Fibroblast of skin of abdomen (primary cell): ENCODE measurements at regions not wholly inside any gene's neighbourhood (a gene's known extent, or its start where the extent isn't known, plus 50 kb on each side); places are given as distances from the start of the nearest gene placed in this dataset.

Source experiments
- DNase-seq: peaks from one replicate; pipeline ENCODE4 v3.0.0-alpha.2; 2013

- no peak for DNase-seq
Measured at GRCh38 chr2:217749008-217749407, 253.8 kb downstream of the TNS1 start.

- no peak for DNase-seq
Measured at GRCh38 chr2:217746808-217747207, 256.0 kb downstream of the TNS1 start.

GRCh38 chr2:217743966-217744761 lies 258.6 kb downstream of the TNS1 start:
- no peak for DNase-seq

GRCh38 chr2:217743407-217743806 lies 259.4 kb downstream of the TNS1 start:
- DNase-seq = no peak

- no peak for DNase-seq
Measured at GRCh38 chr2:217742841-217743240, 260.0 kb downstream of the TNS1 start.

GRCh38 chr2:217742276-217742675 lies 260.5 kb downstream of the TNS1 start:
- no peak for DNase-seq

- DNase-seq = no peak
Measured at GRCh38 chr2:217741381-217741955, 261.3 kb downstream of the TNS1 start.

GRCh38 chr2:217740756-217741155 lies 262.0 kb downstream of the TNS1 start:
- no peak for DNase-seq

GRCh38 chr2:217740178-217740577 lies 262.6 kb downstream of the TNS1 start:
- no peak for DNase-seq

- no peak for DNase-seq
Measured at GRCh38 chr2:217739741-217740140, 263.1 kb downstream of the TNS1 start.

GRCh38 chr2:217738061-217738460 lies 264.7 kb downstream of the TNS1 start:
- DNase-seq = no peak

- no peak for DNase-seq
Measured at GRCh38 chr2:217736776-217737550, 265.8 kb downstream of the TNS1 start.

GRCh38 chr2:217735899-217736298 lies 266.9 kb downstream of the TNS1 start:
- no peak for DNase-seq

- DNase-seq = no peak
Measured at GRCh38 chr2:217735034-217735433, 267.8 kb downstream of the TNS1 start.

- peak; percentile 56 for DNase-seq
Measured at GRCh38 chr2:217733461-217733860, 269.3 kb downstream of the TNS1 start.

GRCh38 chr2:217732992-217733391 lies 269.8 kb downstream of the TNS1 start:
- DNase-seq = peak; percentile 94

- DNase-seq = no peak
Measured at GRCh38 chr2:217731805-217732204, 271.0 kb downstream of the TNS1 start.

GRCh38 chr2:217729421-217730053 lies 273.3 kb downstream of the TNS1 start:
- DNase-seq = peak; percentile 88

GRCh38 chr2:217727801-217728200 lies 275.0 kb downstream of the TNS1 start:
- no peak for DNase-seq

GRCh38 chr2:217725409-217725808 lies 277.4 kb downstream of the TNS1 start:
- DNase-seq = no peak

GRCh38 chr2:217724471-217724870 lies 278.3 kb downstream of the TNS1 start:
- no peak for DNase-seq

GRCh38 chr2:217723981-217724380 lies 278.8 kb downstream of the TNS1 start:
- DNase-seq = no peak

GRCh38 chr2:217722883-217723472 lies 279.8 kb downstream of the TNS1 start:
- peak; percentile 93 for DNase-seq
